OCI-LY1 (cell line): ENCODE measurements at regions not wholly inside any gene's neighbourhood (a gene's known extent, or its start where the extent isn't known, plus 50 kb on each side); places are given as distances from the start of the nearest gene placed in this dataset.

ENCODE experiments used
- H2AFZ ChIP-seq: fragments of 200-600 bp; sonication (generic), shearing (Covaris generic); 2 replicates; pipeline ENCODE4 v1.6.0; 2014; ENCODE audit warnings: antibody characterized with exemption, mild to moderate bottlenecking, low read length
- H3F3A ChIP-seq: fragments of 200-600 bp; sonication (generic), shearing (Covaris generic); 2 replicates; pipeline ENCODE4 v1.6.0; 2014; ENCODE audit warnings: mild to moderate bottlenecking, antibody characterized with exemption, low read length, moderate library complexity; ENCODE audit not compliant: insufficient read depth
- H3K27ac ChIP-seq: fragments of 200-600 bp; sonication (generic); 2 replicates; pipeline ENCODE4 v1.5.1; 2014; ENCODE audit warnings: low read length, mixed run types, mild to moderate bottlenecking, low read depth; ENCODE audit not compliant: poor library complexity, severe bottlenecking
- H3K27me3 ChIP-seq: fragments of 200-600 bp; sonication (generic); 2 replicates; pipeline ENCODE4 v1.6.0; 2014; ENCODE audit warnings: antibody characterized with exemption, mild to moderate bottlenecking, low read length, moderate library complexity; ENCODE audit not compliant: insufficient read depth
- H3K36me3 ChIP-seq: fragments of 200-600 bp; sonication (generic); 2 replicates; pipeline ENCODE4 v1.6.1; 2014; ENCODE audit warnings: mild to moderate bottlenecking, antibody characterized with exemption, low read length, moderate library complexity, mixed read lengths; ENCODE audit not compliant: insufficient read depth
- H3K4me1 ChIP-seq: fragments of 200-600 bp; sonication (generic); 2 replicates; pipeline ENCODE4 v1.5.1; 2014; ENCODE audit warnings: mild to moderate bottlenecking, low read length, moderate library complexity; ENCODE audit not compliant: insufficient read depth, severe bottlenecking
- H3K4me2 ChIP-seq: fragments of 200-600 bp; sonication (generic), shearing (Covaris generic); 2 replicates; pipeline ENCODE4 v1.6.1; 2014; ENCODE audit warnings: low read length
- H3K4me3 ChIP-seq: fragments of 200-600 bp; sonication (generic); 2 replicates; pipeline ENCODE4 v1.5.1; 2014; ENCODE audit warnings: low read length, low read depth, mild to moderate bottlenecking, mixed read lengths; ENCODE audit not compliant: poor library complexity, severe bottlenecking
- H3K79me2 ChIP-seq: fragments of 200-600 bp; shearing (Covaris generic); 2 replicates; pipeline ENCODE4 v1.6.1; 2016; ENCODE audit warnings: mixed run types, low read length, mixed read lengths; ENCODE audit not compliant: insufficient read depth
- H3K9ac ChIP-seq: fragments of 200-600 bp; sonication (generic), shearing (Covaris generic); 2 replicates; pipeline ENCODE4 v1.6.1; 2014; ENCODE audit warnings: mild to moderate bottlenecking, low read length, mixed read lengths
- H3K9me2 ChIP-seq: fragments of 200-600 bp; sonication (generic), shearing (Covaris generic); 2 replicates; pipeline ENCODE4 v1.6.1; 2014; ENCODE audit warnings: low read depth, mild to moderate bottlenecking, low read length, mixed read lengths
- H3K9me3 ChIP-seq: fragments of 200-600 bp; shearing (Covaris generic); 2 replicates; pipeline ENCODE4 v1.6.1; 2014; ENCODE audit warnings: low read length, mixed read lengths
- H4K20me1 ChIP-seq: fragments of 200-600 bp; sonication (generic), shearing (Covaris generic); 2 replicates; pipeline ENCODE4 v1.6.0; 2016; ENCODE audit warnings: mild to moderate bottlenecking, low read length; ENCODE audit not compliant: insufficient read depth
- CTCF ChIP-seq: fragments of 200-600 bp; sonication (generic), shearing (Covaris generic); IDR thresholded peaks from 2 replicates; pipeline ENCODE4 v1.5.1; 2017; ENCODE audit warnings: mild to moderate bottlenecking, antibody characterized with exemption, low read length, moderate library complexity, mixed read lengths
- EZH2 ChIP-seq: fragments of 200-600 bp; sonication (generic), shearing (Covaris generic); IDR thresholded peaks from 2 replicates; pipeline ENCODE4 v1.8.0; 2017; ENCODE audit warnings: borderline replicate concordance, mixed run types, mild to moderate bottlenecking, antibody characterized with exemption, low read length, moderate library complexity, mixed read lengths

- Histone ChIP-seq H2AFZ (no peak overlapping the region), H3K4me3 (no peak overlapping the region), H3K9ac (no peak overlapping the region), H3K27ac (no peak overlapping the region), H3K9me3 (no peaks in the 10 kb centered on the region), H3K36me3 (no peaks in the 10 kb centered on the region), H3F3A (no peaks in the 10 kb centered on the region), H3K79me2 (no peaks in the 10 kb centered on the region), H3K4me1 (no peaks in the 10 kb centered on the region), H3K4me2 (no peak overlapping the region), H3K27me3 (no peaks in the 10 kb centered on the region), H4K20me1 (no peaks in the 10 kb centered on the region), H3K9me2 (no peaks in the 10 kb centered on the region)
- no peak for TF ChIP-seq EZH2
- no peak for TF ChIP-seq CTCF
Measured at GRCh38 chr3:72615776-72616175, 232.5 kb downstream of the SHQ1 start.

GRCh38 chr3:72615182-72615581, 233.1 kb downstream of the SHQ1 start:
- H3K79me2 ChIP-seq: no peaks in the 10 kb centered on the region
- H3K36me3 ChIP-seq: no peaks in the 10 kb centered on the region
- no peaks in the 10 kb centered on the region for H4K20me1 ChIP-seq
- no peaks in the 10 kb centered on the region for H3K4me1 ChIP-seq
- H3F3A ChIP-seq: no peaks in the 10 kb centered on the region
- no peaks in the 10 kb centered on the region for H3K27me3 ChIP-seq
- no peak overlapping the region for H2AFZ ChIP-seq
- H3K9me3 ChIP-seq: no peaks in the 10 kb centered on the region
- no peak overlapping the region for H3K9ac ChIP-seq
- H3K4me2 ChIP-seq: no peak overlapping the region
- H3K4me3 ChIP-seq: no peak overlapping the region
- no peaks in the 10 kb centered on the region for H3K9me2 ChIP-seq
- TF ChIP-seq EZH2: no peak
- no peak for TF ChIP-seq CTCF
- no peak overlapping the region for H3K27ac ChIP-seq

- H3K9ac ChIP-seq: no peak overlapping the region
- no peaks in the 10 kb centered on the region for H4K20me1 ChIP-seq
- H3K4me1 ChIP-seq: no peaks in the 10 kb centered on the region
- H2AFZ ChIP-seq: no peak overlapping the region
- TF ChIP-seq EZH2 (no peak), CTCF (no peak)
- H3K27me3 ChIP-seq: no peaks in the 10 kb centered on the region
- H3F3A ChIP-seq: no peaks in the 10 kb centered on the region
- H3K9me3 ChIP-seq: no peaks in the 10 kb centered on the region
- no peaks in the 10 kb centered on the region for H3K36me3 ChIP-seq
- H3K79me2 ChIP-seq: no peaks in the 10 kb centered on the region
- H3K4me2 ChIP-seq: no peak overlapping the region
- H3K9me2 ChIP-seq: no peaks in the 10 kb centered on the region
- H3K4me3 ChIP-seq: no peak overlapping the region
- H3K27ac ChIP-seq: no peak overlapping the region
Measured at GRCh38 chr3:72614394-72615074, 233.7 kb downstream of the SHQ1 start.
